Calu3 (cell line): ENCODE measurements at regions not wholly inside any gene's neighbourhood (a gene's known extent, or its start where the extent isn't known, plus 50 kb on each side); places are given as distances from the start of the nearest gene placed in this dataset.

Experiments used
- BruUV-seq: library from RNA; stranded (reverse); fragments of 400-500 nt; replicated peaks from 2 replicates; lab custom pipeline; 2021; lab: Mats Ljungman, UMichigan
- CTCF ChIA-PET: fragments of 300-600 bp; sonication (Branson Sonifier 250); formaldehyde crosslinking; loops from one replicate; lab custom pipeline; 2022; ENCODE audit warnings: antibody characterized with exemption; lab: Charles Lee
- DNase-seq: peaks from one replicate; pipeline ENCODE4 v3.0.0; 2022
- H3K27ac Mint-ChIP-seq: one replicate; pipeline ENCODE4 v1.8.0; 2022; ENCODE audit warnings: mixed read lengths; ENCODE audit not compliant: unreplicated experiment
- H3K27me3 Mint-ChIP-seq: one replicate; pipeline ENCODE4 v1.8.0; 2022; ENCODE audit warnings: mixed read lengths; ENCODE audit not compliant: unreplicated experiment
- H3K36me3 Mint-ChIP-seq: one replicate; pipeline ENCODE4 v1.8.0; 2022; ENCODE audit warnings: mild to moderate bottlenecking, moderate library complexity, mixed read lengths; ENCODE audit not compliant: insufficient read depth, unreplicated experiment
- H3K4me1 Mint-ChIP-seq: one replicate; pipeline ENCODE4 v1.8.0; 2022; ENCODE audit warnings: mild to moderate bottlenecking, low read depth, mixed read lengths; ENCODE audit not compliant: unreplicated experiment
- H3K4me3 Mint-ChIP-seq: one replicate; pipeline ENCODE4 v1.8.0; 2022; ENCODE audit warnings: mild to moderate bottlenecking, low read depth, moderate library complexity, mixed read lengths; ENCODE audit not compliant: unreplicated experiment
- H3K9me3 Mint-ChIP-seq: one replicate; pipeline ENCODE4 v1.8.0; 2022; ENCODE audit warnings: low read depth, mixed read lengths; ENCODE audit not compliant: unreplicated experiment
- intact Hi-C: fragments of 100-400 bp; cut with micrococcal nuclease; formaldehyde crosslinking; loops from one replicate; pipeline ENCODE4 v1.10.0; 2022; ENCODE audit not compliant: unreplicated experiment
- TF ChIP-seq, protein P1 (sequence below): fragments of 200-600 bp; IDR thresholded peaks from one replicate; pipeline ENCODE4 v1.8.0; 2022; ENCODE audit warnings: antibody characterized with exemption; ENCODE audit not compliant: unreplicated experiment

DNA sequence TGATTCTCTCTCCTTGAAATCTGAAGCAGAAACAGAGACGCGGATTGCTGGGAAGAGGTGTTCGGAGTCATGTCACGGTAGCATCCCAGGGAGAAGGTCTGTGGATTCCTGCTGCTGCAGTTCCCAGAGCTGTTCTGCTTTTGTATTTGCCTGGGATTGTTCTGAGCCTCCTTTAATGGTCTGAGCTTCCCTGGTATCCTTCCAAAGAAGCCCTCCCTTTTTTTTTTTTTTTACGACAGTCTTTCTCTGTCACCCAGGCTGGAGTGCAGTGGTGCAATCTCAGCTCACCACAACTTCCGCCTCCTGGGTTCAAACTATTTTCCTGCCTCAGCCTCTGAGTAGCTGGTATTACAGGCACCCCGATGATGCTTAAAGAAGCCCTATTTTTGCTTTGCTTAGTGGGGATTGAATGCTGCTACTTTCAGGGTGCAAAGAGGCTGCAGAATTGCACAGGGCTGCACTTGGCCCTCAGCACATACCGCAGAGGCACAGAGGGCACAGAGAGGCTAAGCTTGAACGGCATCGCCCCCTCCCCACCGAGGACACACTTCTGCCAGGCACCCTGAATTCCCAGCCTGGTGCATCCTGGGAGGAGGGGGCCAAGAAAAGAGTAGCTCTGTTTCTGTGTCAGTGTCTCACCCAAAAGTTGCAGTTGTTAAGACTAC is 208.6 kb upstream of the GALNT17 start:
- Mint-ChIP-seq H3K4me3 (no peak overlapping the region), H3K9me3 (peaks cover 6% of the 10 kb centered on the region)

DNA sequence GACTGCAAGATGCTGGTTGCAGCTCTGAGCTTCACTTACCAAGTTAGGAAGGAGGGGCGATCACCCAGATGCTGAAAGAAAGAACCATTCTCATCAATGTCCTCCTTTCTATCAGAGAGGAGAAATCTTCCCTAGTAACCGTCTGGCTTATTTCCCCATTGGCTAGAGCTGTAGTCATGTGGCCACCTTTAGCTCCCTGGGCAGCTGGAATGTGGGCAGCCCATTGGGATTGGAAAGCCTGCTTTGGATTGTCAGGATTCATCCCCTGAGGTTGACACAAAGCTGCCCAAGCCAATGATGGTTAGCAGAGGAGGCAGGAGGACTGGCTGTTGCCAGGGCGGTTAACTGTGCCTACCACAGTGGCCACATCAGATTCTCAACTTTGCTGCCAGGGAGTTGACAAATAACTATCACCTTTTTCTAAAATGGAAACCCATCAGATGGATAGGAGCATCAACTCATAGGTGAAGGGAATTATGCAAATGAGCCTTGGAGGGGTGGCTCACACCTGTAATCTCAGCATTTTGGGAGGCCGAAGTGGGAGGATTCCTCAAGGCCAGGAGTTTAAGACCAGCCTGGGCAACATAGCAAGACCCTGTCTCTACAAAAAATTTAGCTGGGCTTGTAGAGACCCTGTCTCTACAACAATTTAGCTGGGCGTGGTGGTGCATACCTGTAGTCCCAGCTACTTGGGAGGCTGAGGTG is 206.4 kb upstream of the GALNT17 start:
- Mint-ChIP-seq H3K36me3 (no peaks in the 10 kb centered on the region), H3K4me1 (no peaks in the 10 kb centered on the region), H3K4me3 (no peak overlapping the region), H3K27me3 (no peaks in the 10 kb centered on the region), H3K27ac (no peak overlapping the region), H3K9me3 (peaks cover 11% of the 10 kb centered on the region)
- TF ChIP-seq, protein P1, sequence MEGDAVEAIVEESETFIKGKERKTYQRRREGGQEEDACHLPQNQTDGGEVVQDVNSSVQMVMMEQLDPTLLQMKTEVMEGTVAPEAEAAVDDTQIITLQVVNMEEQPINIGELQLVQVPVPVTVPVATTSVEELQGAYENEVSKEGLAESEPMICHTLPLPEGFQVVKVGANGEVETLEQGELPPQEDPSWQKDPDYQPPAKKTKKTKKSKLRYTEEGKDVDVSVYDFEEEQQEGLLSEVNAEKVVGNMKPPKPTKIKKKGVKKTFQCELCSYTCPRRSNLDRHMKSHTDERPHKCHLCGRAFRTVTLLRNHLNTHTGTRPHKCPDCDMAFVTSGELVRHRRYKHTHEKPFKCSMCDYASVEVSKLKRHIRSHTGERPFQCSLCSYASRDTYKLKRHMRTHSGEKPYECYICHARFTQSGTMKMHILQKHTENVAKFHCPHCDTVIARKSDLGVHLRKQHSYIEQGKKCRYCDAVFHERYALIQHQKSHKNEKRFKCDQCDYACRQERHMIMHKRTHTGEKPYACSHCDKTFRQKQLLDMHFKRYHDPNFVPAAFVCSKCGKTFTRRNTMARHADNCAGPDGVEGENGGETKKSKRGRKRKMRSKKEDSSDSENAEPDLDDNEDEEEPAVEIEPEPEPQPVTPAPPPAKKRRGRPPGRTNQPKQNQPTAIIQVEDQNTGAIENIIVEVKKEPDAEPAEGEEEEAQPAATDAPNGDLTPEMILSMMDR, result no peak
- DNase-seq, result no peak
- no TSS peak for BruUV-seq
- CTCF ChIA-PET, result no interaction called here
- intact Hi-C loops, result no loop called here

More for the DNA sequence above, 208.6 kb upstream of the GALNT17 start:
- no peak overlapping the region for H3K27ac Mint-ChIP-seq
- no peaks in the 10 kb centered on the region for H3K27me3 Mint-ChIP-seq
- CTCF ChIA-PET, result interaction anchor here (0.6 kb wide), 1 partner anchor 477 kb away, joined by 3 read pairs; no protein-coding TSS in a partner anchor
- no peaks in the 10 kb centered on the region for H3K36me3 Mint-ChIP-seq
- no peaks in the 10 kb centered on the region for H3K4me1 Mint-ChIP-seq
- TF ChIP-seq, protein P1, result no peak
- intact Hi-C loops, result no loop called here
- BruUV-seq, result no TSS peak
- DNase-seq, result no peak

DNA sequence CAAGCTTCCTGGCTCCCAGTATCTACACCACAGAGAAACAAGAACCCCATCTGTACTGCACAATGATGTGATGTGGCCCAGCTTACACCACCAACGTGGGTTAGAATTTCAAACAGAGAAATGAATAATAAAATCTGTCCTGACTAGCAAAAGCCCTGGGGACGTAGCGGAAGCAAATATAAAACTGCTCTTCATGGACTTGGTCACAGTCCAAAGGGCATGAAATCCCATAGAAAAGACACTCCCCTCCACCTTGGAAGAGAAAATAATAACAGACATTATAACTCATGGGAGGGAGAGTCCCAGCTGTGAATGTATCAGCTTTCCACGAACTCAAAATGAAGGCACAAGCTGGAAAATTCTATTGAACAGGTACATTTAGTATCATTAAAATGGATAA is 205.3 kb upstream of the GALNT17 start:
- no peaks in the 10 kb centered on the region for H3K27me3 Mint-ChIP-seq
- CTCF ChIA-PET, result no interaction called here
- no peaks in the 10 kb centered on the region for H3K4me1 Mint-ChIP-seq
- H3K27ac Mint-ChIP-seq, result no peak overlapping the region
- TF ChIP-seq, protein P1, result no peak
- no peak for DNase-seq
- intact Hi-C loops, result no loop called here
- H3K4me3 Mint-ChIP-seq, result no peak overlapping the region
- H3K36me3 Mint-ChIP-seq, result no peaks in the 10 kb centered on the region
- no TSS peak for BruUV-seq
- H3K9me3 Mint-ChIP-seq, result peaks cover 11% of the 10 kb centered on the region

DNA sequence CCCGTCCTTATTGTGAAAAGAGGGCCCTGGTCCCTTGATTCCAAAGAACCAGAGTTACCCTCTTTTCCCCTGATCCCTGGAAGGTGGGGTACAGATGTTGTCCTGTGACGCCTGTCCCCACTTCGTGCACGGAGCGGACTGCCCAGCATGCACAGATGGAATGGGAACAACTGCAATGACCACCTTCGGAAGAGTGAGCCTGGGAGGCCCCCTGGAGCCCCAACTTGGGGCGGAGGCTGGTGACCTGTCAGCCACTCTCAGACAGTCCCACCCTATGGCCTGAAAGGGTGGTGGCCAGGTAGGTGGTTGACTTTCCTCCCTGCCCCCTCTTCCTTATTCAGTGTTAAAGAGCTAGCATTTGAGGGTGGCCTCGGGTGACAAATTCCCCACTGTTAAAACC is 196.6 kb upstream of the GALNT17 start:
- TF ChIP-seq, protein P1, result no peak
- Mint-ChIP-seq H3K27me3 (no peaks in the 10 kb centered on the region), H3K4me3 (no peak overlapping the region), H3K9me3 (peaks cover 14% of the 10 kb centered on the region), H3K4me1 (no peaks in the 10 kb centered on the region), H3K36me3 (no peaks in the 10 kb centered on the region), H3K27ac (no peak overlapping the region)
- no peak for DNase-seq
- intact Hi-C loops, result no loop called here
- BruUV-seq, result no TSS peak
- CTCF ChIA-PET, result no interaction called here
